OCI-LY1 (cell line): ENCODE measurements at regions not wholly inside any gene's neighbourhood (a gene's known extent, or its start where the extent isn't known, plus 50 kb on each side); places are given as distances from the start of the nearest gene placed in this dataset.

ENCODE experiments used
- H2AFZ ChIP-seq: fragments of 200-600 bp; sonication (generic), shearing (Covaris generic); 2 replicates; pipeline ENCODE4 v1.6.0; 2014; ENCODE audit warnings: antibody characterized with exemption, mild to moderate bottlenecking, low read length
- H3F3A ChIP-seq: fragments of 200-600 bp; sonication (generic), shearing (Covaris generic); 2 replicates; pipeline ENCODE4 v1.6.0; 2014; ENCODE audit warnings: mild to moderate bottlenecking, antibody characterized with exemption, low read length, moderate library complexity; ENCODE audit not compliant: insufficient read depth
- H3K27ac ChIP-seq: fragments of 200-600 bp; sonication (generic); 2 replicates; pipeline ENCODE4 v1.5.1; 2014; ENCODE audit warnings: low read length, mixed run types, mild to moderate bottlenecking, low read depth; ENCODE audit not compliant: poor library complexity, severe bottlenecking
- H3K27me3 ChIP-seq: fragments of 200-600 bp; sonication (generic); 2 replicates; pipeline ENCODE4 v1.6.0; 2014; ENCODE audit warnings: antibody characterized with exemption, mild to moderate bottlenecking, low read length, moderate library complexity; ENCODE audit not compliant: insufficient read depth
- H3K36me3 ChIP-seq: fragments of 200-600 bp; sonication (generic); 2 replicates; pipeline ENCODE4 v1.6.1; 2014; ENCODE audit warnings: mild to moderate bottlenecking, antibody characterized with exemption, low read length, moderate library complexity, mixed read lengths; ENCODE audit not compliant: insufficient read depth
- H3K4me1 ChIP-seq: fragments of 200-600 bp; sonication (generic); 2 replicates; pipeline ENCODE4 v1.5.1; 2014; ENCODE audit warnings: mild to moderate bottlenecking, low read length, moderate library complexity; ENCODE audit not compliant: insufficient read depth, severe bottlenecking
- H3K4me2 ChIP-seq: fragments of 200-600 bp; sonication (generic), shearing (Covaris generic); 2 replicates; pipeline ENCODE4 v1.6.1; 2014; ENCODE audit warnings: low read length
- H3K4me3 ChIP-seq: fragments of 200-600 bp; sonication (generic); 2 replicates; pipeline ENCODE4 v1.5.1; 2014; ENCODE audit warnings: low read length, low read depth, mild to moderate bottlenecking, mixed read lengths; ENCODE audit not compliant: poor library complexity, severe bottlenecking
- H3K79me2 ChIP-seq: fragments of 200-600 bp; shearing (Covaris generic); 2 replicates; pipeline ENCODE4 v1.6.1; 2016; ENCODE audit warnings: mixed run types, low read length, mixed read lengths; ENCODE audit not compliant: insufficient read depth
- H3K9ac ChIP-seq: fragments of 200-600 bp; sonication (generic), shearing (Covaris generic); 2 replicates; pipeline ENCODE4 v1.6.1; 2014; ENCODE audit warnings: mild to moderate bottlenecking, low read length, mixed read lengths
- H3K9me2 ChIP-seq: fragments of 200-600 bp; sonication (generic), shearing (Covaris generic); 2 replicates; pipeline ENCODE4 v1.6.1; 2014; ENCODE audit warnings: low read depth, mild to moderate bottlenecking, low read length, mixed read lengths
- H3K9me3 ChIP-seq: fragments of 200-600 bp; shearing (Covaris generic); 2 replicates; pipeline ENCODE4 v1.6.1; 2014; ENCODE audit warnings: low read length, mixed read lengths
- H4K20me1 ChIP-seq: fragments of 200-600 bp; sonication (generic), shearing (Covaris generic); 2 replicates; pipeline ENCODE4 v1.6.0; 2016; ENCODE audit warnings: mild to moderate bottlenecking, low read length; ENCODE audit not compliant: insufficient read depth
- CTCF ChIP-seq: fragments of 200-600 bp; sonication (generic), shearing (Covaris generic); IDR thresholded peaks from 2 replicates; pipeline ENCODE4 v1.5.1; 2017; ENCODE audit warnings: mild to moderate bottlenecking, antibody characterized with exemption, low read length, moderate library complexity, mixed read lengths
- EZH2 ChIP-seq: fragments of 200-600 bp; sonication (generic), shearing (Covaris generic); IDR thresholded peaks from 2 replicates; pipeline ENCODE4 v1.8.0; 2017; ENCODE audit warnings: borderline replicate concordance, mixed run types, mild to moderate bottlenecking, antibody characterized with exemption, low read length, moderate library complexity, mixed read lengths

DNA sequence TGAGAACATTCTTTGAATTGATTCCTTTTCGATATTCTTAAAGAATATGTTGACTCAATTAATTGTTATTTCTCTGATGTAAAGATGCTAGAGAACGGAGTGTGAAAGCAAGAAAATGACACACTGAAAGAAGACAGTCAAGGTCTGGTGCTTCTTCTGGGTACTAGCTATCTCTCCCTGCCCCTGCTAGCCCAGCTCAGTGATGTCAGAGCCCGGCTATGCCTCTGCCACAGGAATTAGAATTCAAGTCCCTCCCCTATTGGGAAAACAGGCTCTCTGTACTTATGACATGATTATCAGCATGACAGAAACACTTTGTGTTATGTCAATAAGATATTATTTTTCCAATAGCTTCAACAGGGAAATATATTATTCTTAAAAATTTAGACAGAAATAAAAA is 252.4 kb downstream of the KCNC2 start:
- no peaks in the 10 kb centered on the region for H4K20me1 ChIP-seq
- no peaks in the 10 kb centered on the region for H3K36me3 ChIP-seq
- H3K4me2 ChIP-seq: no peak overlapping the region
- H2AFZ ChIP-seq: no peak overlapping the region
- no peaks in the 10 kb centered on the region for H3K4me1 ChIP-seq
- no peak overlapping the region for H3K4me3 ChIP-seq
- no peak overlapping the region for H3K27ac ChIP-seq
- H3K9me3 ChIP-seq: 0 out of 2 replicates have a peak, but pooled peaks cover 4% of the 10 kb centered on the region
- H3F3A ChIP-seq: no peaks in the 10 kb centered on the region
- no peak for TF ChIP-seq EZH2
- no peak for TF ChIP-seq CTCF
- no peaks in the 10 kb centered on the region for H3K27me3 ChIP-seq
- H3K9ac ChIP-seq: no peak overlapping the region
- no peaks in the 10 kb centered on the region for H3K9me2 ChIP-seq
- H3K79me2 ChIP-seq: no peaks in the 10 kb centered on the region

GRCh38 chr12:74957634-74958033 is 252.0 kb downstream of the KCNC2 start:
- H3K27ac ChIP-seq: no peak overlapping the region
- H3K36me3 ChIP-seq: no peaks in the 10 kb centered on the region
- no peak overlapping the region for H2AFZ ChIP-seq
- no peaks in the 10 kb centered on the region for H3F3A ChIP-seq
- no peak overlapping the region for H3K9ac ChIP-seq
- H3K9me3 ChIP-seq: 0 out of 2 replicates have a peak, but pooled peaks cover 4% of the 10 kb centered on the region
- H3K4me2 ChIP-seq: no peak overlapping the region
- no peak overlapping the region for H3K4me3 ChIP-seq
- no peaks in the 10 kb centered on the region for H4K20me1 ChIP-seq
- TF ChIP-seq EZH2: no peak
- TF ChIP-seq CTCF: no peak
- H3K27me3 ChIP-seq: no peaks in the 10 kb centered on the region
- H3K9me2 ChIP-seq: no peaks in the 10 kb centered on the region
- no peaks in the 10 kb centered on the region for H3K4me1 ChIP-seq
- H3K79me2 ChIP-seq: no peaks in the 10 kb centered on the region

- Histone ChIP-seq H4K20me1 (no peaks in the 10 kb centered on the region), H3K79me2 (no peaks in the 10 kb centered on the region), H3K9me2 (no peaks in the 10 kb centered on the region), H3K27ac (no peak overlapping the region), H3K27me3 (no peaks in the 10 kb centered on the region), H3K4me2 (no peak overlapping the region), H3K9me3 (0 out of 2 replicates have a peak, but pooled peaks cover 4% of the 10 kb centered on the region), H2AFZ (no peak overlapping the region), H3K4me3 (no peak overlapping the region), H3F3A (no peaks in the 10 kb centered on the region), H3K36me3 (no peaks in the 10 kb centered on the region), H3K4me1 (no peaks in the 10 kb centered on the region), H3K9ac (no peak overlapping the region)
- TF ChIP-seq CTCF (no peak), EZH2 (no peak)
These were observed 250.0 kb downstream of the KCNC2 start for GRCh38 chr12:74959657-74960056.
